Vagina (tissue), 2 donors: ENCODE measurements at regions not wholly inside any gene's neighbourhood (a gene's known extent, or its start where the extent isn't known, plus 50 kb on each side); places are given as distances from the start of the nearest gene placed in this dataset.

Experiments
- POLR2A ChIP-seq, 2 donors: fragments of 450-650 bp; IDR thresholded peaks; one replicate each; pipeline ENCODE4 v1.6.1; 2017; ENCODE audit warnings: antibody characterized with exemption in 2 of 2, mild to moderate bottlenecking in 2 of 2, moderate library complexity in 2 of 2
- TF ChIP-seq, protein P1 (sequence below), 3 experiments: fragments of 450-650 bp in 2 of 3; fragments of 200-600 bp in 1 of 3; sonication (generic) in 1 of 3; IDR thresholded peaks; one replicate each; pipeline ENCODE4 v1.5.1; 2017 to 2019; ENCODE audit warnings: antibody characterized with exemption in 3 of 3, mild to moderate bottlenecking in 2 of 3, moderate library complexity in 2 of 3

DNA sequence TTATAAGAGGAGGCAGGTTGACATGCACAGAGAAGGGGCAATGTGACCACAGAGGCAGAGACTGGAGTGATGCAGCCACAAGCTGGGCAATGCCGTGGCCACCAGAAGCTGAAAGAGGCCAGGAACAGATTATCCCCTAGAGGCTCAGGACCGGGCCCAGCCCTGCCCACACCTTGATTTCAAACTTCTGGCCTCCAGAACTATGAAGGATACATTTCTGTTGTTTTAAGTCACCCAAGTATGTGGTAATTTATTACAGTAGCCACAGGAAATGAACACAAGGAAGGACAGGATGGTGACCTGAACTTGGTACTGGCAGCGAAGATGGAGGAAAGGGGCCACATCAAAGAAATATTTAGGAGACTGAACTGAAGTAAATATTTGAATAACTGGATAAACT, 66.8 kb upstream of the RIOK3 start:
- no peak for TF ChIP-seq POLR2A (IDR thresholded peaks at IDR 0.05)
- TF ChIP-seq, protein P1, sequence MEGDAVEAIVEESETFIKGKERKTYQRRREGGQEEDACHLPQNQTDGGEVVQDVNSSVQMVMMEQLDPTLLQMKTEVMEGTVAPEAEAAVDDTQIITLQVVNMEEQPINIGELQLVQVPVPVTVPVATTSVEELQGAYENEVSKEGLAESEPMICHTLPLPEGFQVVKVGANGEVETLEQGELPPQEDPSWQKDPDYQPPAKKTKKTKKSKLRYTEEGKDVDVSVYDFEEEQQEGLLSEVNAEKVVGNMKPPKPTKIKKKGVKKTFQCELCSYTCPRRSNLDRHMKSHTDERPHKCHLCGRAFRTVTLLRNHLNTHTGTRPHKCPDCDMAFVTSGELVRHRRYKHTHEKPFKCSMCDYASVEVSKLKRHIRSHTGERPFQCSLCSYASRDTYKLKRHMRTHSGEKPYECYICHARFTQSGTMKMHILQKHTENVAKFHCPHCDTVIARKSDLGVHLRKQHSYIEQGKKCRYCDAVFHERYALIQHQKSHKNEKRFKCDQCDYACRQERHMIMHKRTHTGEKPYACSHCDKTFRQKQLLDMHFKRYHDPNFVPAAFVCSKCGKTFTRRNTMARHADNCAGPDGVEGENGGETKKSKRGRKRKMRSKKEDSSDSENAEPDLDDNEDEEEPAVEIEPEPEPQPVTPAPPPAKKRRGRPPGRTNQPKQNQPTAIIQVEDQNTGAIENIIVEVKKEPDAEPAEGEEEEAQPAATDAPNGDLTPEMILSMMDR (IDR thresholded peaks at IDR 0.05), result no peak
